ENCODE measurements at regions not wholly inside any gene's neighbourhood (a gene's known extent, or its start where the extent isn't known, plus 50 kb on each side); places are given as distances from the start of the nearest gene placed in this dataset.

DNA sequence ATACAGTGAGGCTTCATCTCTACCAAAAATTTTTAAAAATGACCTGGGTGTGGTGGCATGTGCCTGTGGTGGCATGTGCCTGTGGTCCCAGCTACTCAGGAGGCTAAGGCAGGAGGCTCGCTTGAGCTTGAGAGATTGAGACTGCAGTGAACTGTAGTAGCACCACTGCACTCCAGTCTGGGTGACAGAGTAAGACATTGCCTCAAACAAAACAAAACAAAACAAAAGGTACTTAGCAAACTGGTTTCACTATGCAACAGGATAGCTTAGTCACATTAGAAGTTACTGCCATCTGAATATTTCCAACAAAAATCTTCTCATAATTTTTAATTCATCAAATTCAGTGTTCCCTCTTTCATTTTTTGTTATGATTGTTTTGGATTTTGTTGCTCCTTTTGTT, 137.9 kb downstream of the QRSL1 start:
- TF ChIP-seq, protein P1, sequence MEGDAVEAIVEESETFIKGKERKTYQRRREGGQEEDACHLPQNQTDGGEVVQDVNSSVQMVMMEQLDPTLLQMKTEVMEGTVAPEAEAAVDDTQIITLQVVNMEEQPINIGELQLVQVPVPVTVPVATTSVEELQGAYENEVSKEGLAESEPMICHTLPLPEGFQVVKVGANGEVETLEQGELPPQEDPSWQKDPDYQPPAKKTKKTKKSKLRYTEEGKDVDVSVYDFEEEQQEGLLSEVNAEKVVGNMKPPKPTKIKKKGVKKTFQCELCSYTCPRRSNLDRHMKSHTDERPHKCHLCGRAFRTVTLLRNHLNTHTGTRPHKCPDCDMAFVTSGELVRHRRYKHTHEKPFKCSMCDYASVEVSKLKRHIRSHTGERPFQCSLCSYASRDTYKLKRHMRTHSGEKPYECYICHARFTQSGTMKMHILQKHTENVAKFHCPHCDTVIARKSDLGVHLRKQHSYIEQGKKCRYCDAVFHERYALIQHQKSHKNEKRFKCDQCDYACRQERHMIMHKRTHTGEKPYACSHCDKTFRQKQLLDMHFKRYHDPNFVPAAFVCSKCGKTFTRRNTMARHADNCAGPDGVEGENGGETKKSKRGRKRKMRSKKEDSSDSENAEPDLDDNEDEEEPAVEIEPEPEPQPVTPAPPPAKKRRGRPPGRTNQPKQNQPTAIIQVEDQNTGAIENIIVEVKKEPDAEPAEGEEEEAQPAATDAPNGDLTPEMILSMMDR (IDR thresholded peaks at IDR 0.05): no peak

DNA sequence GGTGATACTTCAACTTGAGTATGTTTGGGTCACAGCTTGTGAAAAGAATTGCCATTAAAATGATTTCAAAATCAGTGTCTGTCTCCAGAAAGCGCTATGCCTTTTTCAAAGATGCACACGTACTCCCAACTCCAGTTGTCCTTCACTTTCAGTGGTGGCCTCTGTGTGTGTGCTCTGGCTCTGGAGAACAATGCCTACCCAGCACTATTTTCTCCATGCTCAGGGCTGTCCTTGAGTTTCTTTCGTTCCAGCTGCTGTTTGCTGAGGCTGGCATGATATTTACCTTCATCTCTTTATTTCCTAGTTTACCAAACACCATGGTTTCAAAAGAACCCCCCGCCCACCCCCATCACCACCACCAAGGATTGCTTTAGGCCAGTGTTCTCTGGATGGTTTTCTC, 136.8 kb downstream of the QRSL1 start:
- no peaks in the 10 kb centered on the region for H3K36me3 ChIP-seq
- H3K27ac ChIP-seq: no peak overlapping the region
- no peak overlapping the region for H3K4me3 ChIP-seq
- intact Hi-C loops (cut with DNase I): no loop called here
- DNase-seq (ENCODE audit: low spot score in 2 of 2): no peak
- TF ChIP-seq, protein P1 (IDR thresholded peaks at IDR 0.05): no peak
- no peaks in the 10 kb centered on the region for H3K4me1 ChIP-seq
- no peaks in the 10 kb centered on the region for H3K9me3 ChIP-seq
- H3K27me3 ChIP-seq: no peaks in the 10 kb centered on the region

More for the DNA sequence above, 137.9 kb downstream of the QRSL1 start:
- H3K36me3 ChIP-seq: no peaks in the 10 kb centered on the region
- H3K9me3 ChIP-seq: no peaks in the 10 kb centered on the region
- no peak for DNase-seq (ENCODE audit: low spot score in 2 of 2)
- H3K27ac ChIP-seq: no peak overlapping the region
- no peak overlapping the region for H3K4me3 ChIP-seq
- H3K4me1 ChIP-seq: no peaks in the 10 kb centered on the region
- intact Hi-C loops (cut with DNase I): no loop called here
- H3K27me3 ChIP-seq: no peaks in the 10 kb centered on the region

DNA sequence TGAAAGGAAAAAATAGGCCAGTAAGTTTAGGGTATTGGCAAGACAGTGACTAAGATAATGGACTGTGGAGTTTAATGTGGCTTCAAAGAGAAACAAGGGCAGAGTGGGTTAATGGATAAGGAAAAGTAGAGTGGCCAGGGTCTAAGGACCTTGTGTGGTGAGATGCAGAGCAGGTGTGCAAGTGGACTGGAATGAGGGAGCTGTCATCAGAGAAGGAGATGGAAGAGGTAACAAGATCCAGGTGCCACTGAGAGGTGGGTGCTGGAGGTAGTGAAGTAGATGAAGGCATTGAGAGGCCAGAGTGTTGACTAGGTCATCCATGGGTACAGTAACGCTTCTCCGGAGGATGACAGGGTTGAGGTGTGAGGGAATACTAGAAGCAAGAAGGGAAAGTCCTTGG, 136.1 kb downstream of the QRSL1 start:
- Histone ChIP-seq H3K9me3 (no peaks in the 10 kb centered on the region), H3K36me3 (no peaks in the 10 kb centered on the region), H3K4me3 (no peak overlapping the region), H3K27me3 (no peaks in the 10 kb centered on the region), H3K27ac (no peak overlapping the region), H3K4me1 (no peaks in the 10 kb centered on the region)
- intact Hi-C loops (cut with DNase I): no loop called here
- DNase-seq (ENCODE audit: low spot score in 2 of 2): no peak
- TF ChIP-seq, protein P1 (IDR thresholded peaks at IDR 0.05): no peak

DNA sequence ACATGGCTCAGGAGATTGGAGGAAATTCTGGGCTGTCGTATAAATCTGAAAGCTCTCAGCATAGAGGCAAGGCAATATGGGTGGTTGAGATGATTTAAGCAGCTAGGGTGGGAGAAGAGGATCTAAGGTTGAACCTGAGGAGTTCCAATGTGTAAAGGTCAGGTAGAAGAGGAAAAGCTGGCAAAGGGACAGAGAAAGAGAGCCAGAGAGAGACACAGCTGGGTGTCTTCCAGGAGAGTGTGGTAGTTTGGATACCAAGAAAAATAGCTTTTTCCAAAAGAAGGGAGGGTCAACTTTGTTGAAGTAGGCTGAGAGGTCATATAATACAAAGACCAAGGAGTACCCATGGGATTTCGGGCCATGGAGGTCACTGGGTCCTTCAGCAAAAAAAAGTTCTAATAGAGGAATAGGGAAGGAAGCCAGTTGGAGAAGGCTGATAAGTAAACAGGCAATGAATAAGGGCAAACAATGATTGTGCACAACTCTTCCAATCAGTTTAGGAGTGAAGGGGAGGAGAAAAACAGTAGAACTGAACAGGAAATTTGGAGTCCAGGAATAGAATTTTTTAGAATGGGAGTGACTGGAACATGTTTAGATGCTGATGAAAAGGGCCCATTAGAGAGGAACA, 135.1 kb downstream of the QRSL1 start:
- H3K27me3 ChIP-seq: no peaks in the 10 kb centered on the region
- DNase-seq (ENCODE audit: low spot score in 2 of 2): no peak
- no peaks in the 10 kb centered on the region for H3K9me3 ChIP-seq
- intact Hi-C loops (cut with DNase I): no loop called here
- H3K27ac ChIP-seq: no peak overlapping the region
- H3K36me3 ChIP-seq: no peaks in the 10 kb centered on the region
- TF ChIP-seq, protein P1 (IDR thresholded peaks at IDR 0.05): no peak
- no peaks in the 10 kb centered on the region for H3K4me1 ChIP-seq
- H3K4me3 ChIP-seq: no peak overlapping the region

DNA sequence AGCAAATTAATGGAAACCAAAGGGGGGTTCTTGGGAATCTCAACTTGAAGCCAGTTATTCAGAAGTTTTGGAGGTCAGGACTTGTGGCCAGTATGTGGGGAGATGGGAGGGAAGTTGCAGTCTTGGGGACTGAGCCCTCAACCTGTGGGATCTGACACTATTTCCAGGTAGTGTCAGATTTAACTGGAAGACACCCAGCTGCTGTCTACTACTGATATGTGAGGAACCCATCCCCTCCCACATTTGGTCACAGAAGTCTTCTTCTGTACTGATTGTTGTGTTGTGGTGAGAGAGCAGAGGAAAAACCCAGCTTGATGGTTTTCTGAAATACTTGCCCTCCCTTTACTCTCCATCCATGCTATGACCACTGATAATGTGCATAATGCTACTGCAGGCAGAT, 134.0 kb downstream of the QRSL1 start:
- Histone ChIP-seq H3K36me3 (no peaks in the 10 kb centered on the region), H3K4me3 (no peak overlapping the region), H3K9me3 (no peaks in the 10 kb centered on the region), H3K27me3 (no peaks in the 10 kb centered on the region), H3K4me1 (no peaks in the 10 kb centered on the region), H3K27ac (no peak overlapping the region)
- intact Hi-C loops (cut with DNase I): no loop called here
- no peak for DNase-seq (ENCODE audit: low spot score in 2 of 2)
- TF ChIP-seq, protein P1 (IDR thresholded peaks at IDR 0.05): no peak

DNA sequence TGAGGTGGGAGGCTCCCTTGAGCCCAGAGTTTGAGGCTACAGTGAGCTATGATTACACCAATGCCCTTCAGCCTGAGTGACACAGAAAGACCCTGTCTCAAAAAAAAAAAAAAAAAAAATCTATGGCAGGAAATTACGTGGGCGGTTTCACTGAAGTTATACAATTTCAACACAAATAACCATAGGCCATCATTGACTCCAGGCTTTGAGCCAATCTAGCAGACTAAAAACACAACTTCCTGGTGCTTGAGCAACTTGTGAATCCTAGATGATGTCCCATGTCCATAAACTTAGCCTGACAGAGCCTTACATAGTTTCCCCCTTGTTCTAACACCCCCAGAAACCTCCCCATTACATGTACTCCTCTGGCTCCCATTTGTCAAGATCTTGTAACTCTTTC, 131.8 kb downstream of the QRSL1 start:
- no peaks in the 10 kb centered on the region for H3K9me3 ChIP-seq
- TF ChIP-seq, protein P1 (IDR thresholded peaks at IDR 0.05): no peak
- H3K27me3 ChIP-seq: no peaks in the 10 kb centered on the region
- intact Hi-C loops (cut with DNase I): no loop called here
- H3K36me3 ChIP-seq: no peaks in the 10 kb centered on the region
- no peak for DNase-seq (ENCODE audit: low spot score in 2 of 2)
- H3K27ac ChIP-seq: no peak overlapping the region
- no peak overlapping the region for H3K4me3 ChIP-seq
- no peaks in the 10 kb centered on the region for H3K4me1 ChIP-seq

All from ascending aorta (tissue), 2 donors.